Epithelial cell of esophagus (primary cell): ENCODE measurements at regions not wholly inside any gene's neighbourhood (a gene's known extent, or its start where the extent isn't known, plus 50 kb on each side); places are given as distances from the start of the nearest gene placed in this dataset.

Source experiments
- DNase-seq: peaks from one replicate; pipeline ENCODE4 v3.0.0; 2010; ENCODE audit warnings: low read depth
- H3K4me3 ChIP-seq: 2 replicates; pipeline ENCODE4 v1.5.1; 2011; ENCODE audit warnings: mild to moderate bottlenecking, low read length, control low read depth
- CTCF ChIP-seq: IDR thresholded peaks from 2 replicates; pipeline ENCODE4 v1.5.1; 2011; ENCODE audit warnings: low read depth, mild to moderate bottlenecking, low read length, control low read depth, inconsistent platforms; ENCODE audit not compliant: insufficient read depth; ENCODE audit errors: missing control alignments

DNA sequence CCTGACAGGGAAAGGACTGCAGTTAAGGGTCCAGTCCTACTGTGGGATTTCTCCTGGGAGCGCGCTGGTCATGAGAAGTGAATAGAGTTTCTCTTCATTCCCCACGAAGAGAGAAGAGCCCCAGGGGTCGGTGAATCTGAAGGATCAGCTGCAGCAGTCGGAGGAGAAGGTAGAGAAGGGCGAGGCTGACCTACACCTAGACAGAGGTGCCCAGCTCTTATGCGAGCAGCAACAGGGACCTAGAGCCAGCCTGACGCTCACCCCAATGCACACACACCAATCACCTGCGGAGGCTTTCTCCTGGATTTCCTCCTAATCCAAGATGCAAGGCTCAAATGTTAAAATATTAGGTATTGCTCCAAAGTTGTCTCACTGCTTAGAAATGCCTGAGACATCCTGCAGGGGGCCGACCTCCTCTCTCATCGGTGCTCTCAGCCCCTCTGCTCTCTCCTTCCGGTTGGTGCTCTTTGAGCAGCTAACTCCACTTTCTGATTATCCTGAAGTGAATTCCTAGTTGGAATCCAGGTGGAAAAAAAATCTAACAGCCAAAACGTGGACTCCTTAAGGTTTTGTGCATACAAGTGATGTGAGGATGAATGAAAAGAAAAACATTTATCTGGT is 176.4 kb downstream of the AHR start:
- DNase-seq: no peak
- TF ChIP-seq CTCF: peak; percentile 12

GRCh38 chr7:17477182-17477581 is 178.7 kb downstream of the AHR start:
- H3K4me3 ChIP-seq: no peak overlapping the region
- no peak for TF ChIP-seq CTCF
- no peak for DNase-seq

More for the DNA sequence above, 176.4 kb downstream of the AHR start:
- no peak overlapping the region for H3K4me3 ChIP-seq

GRCh38 chr7:17481118-17481517 is 182.7 kb downstream of the AHR start:
- no peak overlapping the region for H3K4me3 ChIP-seq
- no peak for DNase-seq
- no peak for TF ChIP-seq CTCF

GRCh38 chr7:17485368-17485767 is 186.9 kb downstream of the AHR start:
- TF ChIP-seq CTCF: no peak
- no peak overlapping the region for H3K4me3 ChIP-seq
- no peak for DNase-seq

DNA sequence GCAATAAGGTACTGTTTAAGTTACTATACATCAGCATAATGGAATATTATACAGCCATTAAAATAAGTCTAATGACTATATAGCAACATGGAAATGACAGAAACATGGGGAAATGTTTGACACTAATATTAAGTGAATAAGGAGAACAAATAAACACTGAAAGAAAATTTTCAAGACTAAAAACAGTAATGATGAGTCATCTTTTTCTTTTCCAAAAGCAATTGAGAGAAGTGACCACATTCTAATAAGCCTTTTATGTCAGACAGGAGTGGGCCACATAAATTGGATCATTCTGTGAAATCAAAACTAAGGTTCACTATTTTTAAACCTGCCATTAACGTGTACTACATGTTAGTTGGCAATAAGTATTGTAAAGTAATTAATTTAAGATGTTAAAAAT is 187.5 kb downstream of the AHR start:
- H3K4me3 ChIP-seq: no peak overlapping the region
- TF ChIP-seq CTCF: no peak
- no peak for DNase-seq

DNA sequence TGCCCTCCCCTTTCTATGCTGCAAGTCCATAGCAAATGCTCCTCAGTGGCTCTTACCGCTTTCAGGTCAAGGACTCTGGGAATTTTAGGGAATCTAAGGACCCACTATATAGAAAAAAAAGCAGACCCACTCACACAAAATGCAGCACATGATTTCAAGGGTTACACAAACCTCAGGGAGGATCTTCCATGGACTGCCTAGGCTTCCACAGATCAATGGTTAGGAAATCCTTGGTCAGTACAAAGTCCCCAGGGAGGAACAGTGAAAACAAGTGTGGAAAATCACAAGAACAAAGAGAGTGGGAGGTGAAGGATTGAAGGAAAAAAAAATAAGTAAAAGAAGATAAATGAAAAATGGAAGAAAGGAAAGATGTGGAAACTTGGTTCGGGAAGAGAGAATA is 188.4 kb downstream of the AHR start:
- no peak for DNase-seq
- TF ChIP-seq CTCF: no peak
- no peak overlapping the region for H3K4me3 ChIP-seq

GRCh38 chr7:17487343-17487742 is 188.9 kb downstream of the AHR start:
- no peak for DNase-seq
- no peak overlapping the region for H3K4me3 ChIP-seq
- TF ChIP-seq CTCF: no peak
